ENCODE measurements at regions not wholly inside any gene's neighbourhood (a gene's known extent, or its start where the extent isn't known, plus 50 kb on each side); places are given as distances from the start of the nearest gene placed in this dataset.

DNA sequence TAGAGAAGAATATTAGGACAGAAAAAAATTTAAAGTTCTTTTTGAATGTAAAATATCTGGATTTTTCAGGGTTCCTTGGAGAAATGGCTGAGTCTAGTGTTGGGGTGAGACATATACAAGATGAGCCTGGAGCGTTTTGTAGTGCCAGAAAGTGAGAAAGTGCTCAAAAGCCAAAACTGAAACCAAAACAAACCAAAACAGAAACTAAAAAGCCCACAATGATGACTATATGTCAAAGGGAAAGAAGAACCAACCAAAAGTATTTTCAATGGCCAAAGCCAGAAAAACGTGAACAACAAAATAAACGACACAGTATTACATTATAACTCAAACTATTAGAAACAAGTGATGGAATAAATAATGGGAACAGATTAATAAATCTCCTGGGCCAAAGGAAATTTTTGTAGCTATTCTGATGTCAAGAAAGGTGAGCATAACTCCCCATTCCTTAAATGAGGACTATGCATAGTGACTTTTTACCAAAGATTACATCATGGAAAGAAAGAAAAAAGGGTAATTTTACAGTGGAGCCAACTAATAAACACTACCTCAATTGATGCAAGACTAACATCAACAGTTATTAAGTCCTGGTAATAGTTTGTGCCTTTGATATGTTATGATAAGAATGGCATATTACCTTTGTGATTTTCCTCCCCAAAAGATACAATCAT is 1137.6 kb downstream of the C4orf33 start:
- TF ChIP-seq FOXA1 (IDR thresholded peaks at IDR 0.05) (no peak), TAF1 (conservative IDR thresholded peaks at IDR 0.05) (no peak), YY1 (IDR thresholded peaks at IDR 0.05) (no peak), RAD21 (IDR thresholded peaks at IDR 0.05) (no peak), EGR1 (IDR thresholded peaks at IDR 0.05; ENCODE audit: low read depth in 2 of 2) (no peak), GABPA (IDR thresholded peaks at IDR 0.05 in 1 of 2, conservative IDR thresholded peaks at IDR 0.05 in 1 of 2) (no peak), HNF4A (conservative IDR thresholded peaks at IDR 0.05) (no peak), HNF4G (IDR thresholded peaks at IDR 0.05) (no peak), SP1 (IDR thresholded peaks at IDR 0.05) (no peak)
- TF ChIP-seq, protein P1, sequence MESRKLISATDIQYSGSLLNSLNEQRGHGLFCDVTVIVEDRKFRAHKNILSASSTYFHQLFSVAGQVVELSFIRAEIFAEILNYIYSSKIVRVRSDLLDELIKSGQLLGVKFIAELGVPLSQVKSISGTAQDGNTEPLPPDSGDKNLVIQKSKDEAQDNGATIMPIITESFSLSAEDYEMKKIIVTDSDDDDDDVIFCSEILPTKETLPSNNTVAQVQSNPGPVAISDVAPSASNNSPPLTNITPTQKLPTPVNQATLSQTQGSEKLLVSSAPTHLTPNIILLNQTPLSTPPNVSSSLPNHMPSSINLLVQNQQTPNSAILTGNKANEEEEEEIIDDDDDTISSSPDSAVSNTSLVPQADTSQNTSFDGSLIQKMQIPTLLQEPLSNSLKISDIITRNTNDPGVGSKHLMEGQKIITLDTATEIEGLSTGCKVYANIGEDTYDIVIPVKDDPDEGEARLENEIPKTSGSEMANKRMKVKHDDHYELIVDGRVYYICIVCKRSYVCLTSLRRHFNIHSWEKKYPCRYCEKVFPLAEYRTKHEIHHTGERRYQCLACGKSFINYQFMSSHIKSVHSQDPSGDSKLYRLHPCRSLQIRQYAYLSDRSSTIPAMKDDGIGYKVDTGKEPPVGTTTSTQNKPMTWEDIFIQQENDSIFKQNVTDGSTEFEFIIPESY (IDR thresholded peaks at IDR 0.05): no peak
- TF ChIP-seq, protein P2, sequence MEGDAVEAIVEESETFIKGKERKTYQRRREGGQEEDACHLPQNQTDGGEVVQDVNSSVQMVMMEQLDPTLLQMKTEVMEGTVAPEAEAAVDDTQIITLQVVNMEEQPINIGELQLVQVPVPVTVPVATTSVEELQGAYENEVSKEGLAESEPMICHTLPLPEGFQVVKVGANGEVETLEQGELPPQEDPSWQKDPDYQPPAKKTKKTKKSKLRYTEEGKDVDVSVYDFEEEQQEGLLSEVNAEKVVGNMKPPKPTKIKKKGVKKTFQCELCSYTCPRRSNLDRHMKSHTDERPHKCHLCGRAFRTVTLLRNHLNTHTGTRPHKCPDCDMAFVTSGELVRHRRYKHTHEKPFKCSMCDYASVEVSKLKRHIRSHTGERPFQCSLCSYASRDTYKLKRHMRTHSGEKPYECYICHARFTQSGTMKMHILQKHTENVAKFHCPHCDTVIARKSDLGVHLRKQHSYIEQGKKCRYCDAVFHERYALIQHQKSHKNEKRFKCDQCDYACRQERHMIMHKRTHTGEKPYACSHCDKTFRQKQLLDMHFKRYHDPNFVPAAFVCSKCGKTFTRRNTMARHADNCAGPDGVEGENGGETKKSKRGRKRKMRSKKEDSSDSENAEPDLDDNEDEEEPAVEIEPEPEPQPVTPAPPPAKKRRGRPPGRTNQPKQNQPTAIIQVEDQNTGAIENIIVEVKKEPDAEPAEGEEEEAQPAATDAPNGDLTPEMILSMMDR (IDR thresholded peaks at IDR 0.05; ENCODE audit: low read depth, low read length, missing input control): no peak
- TF ChIP-seq, protein P3, sequence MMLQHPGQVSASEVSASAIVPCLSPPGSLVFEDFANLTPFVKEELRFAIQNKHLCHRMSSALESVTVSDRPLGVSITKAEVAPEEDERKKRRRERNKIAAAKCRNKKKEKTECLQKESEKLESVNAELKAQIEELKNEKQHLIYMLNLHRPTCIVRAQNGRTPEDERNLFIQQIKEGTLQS (IDR thresholded peaks at IDR 0.05): no peak
- TF ChIP-seq, protein P4, sequence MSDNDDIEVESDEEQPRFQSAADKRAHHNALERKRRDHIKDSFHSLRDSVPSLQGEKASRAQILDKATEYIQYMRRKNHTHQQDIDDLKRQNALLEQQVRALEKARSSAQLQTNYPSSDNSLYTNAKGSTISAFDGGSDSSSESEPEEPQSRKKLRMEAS (IDR thresholded peaks at IDR 0.05): no peak
- TF ChIP-seq, protein P5, sequence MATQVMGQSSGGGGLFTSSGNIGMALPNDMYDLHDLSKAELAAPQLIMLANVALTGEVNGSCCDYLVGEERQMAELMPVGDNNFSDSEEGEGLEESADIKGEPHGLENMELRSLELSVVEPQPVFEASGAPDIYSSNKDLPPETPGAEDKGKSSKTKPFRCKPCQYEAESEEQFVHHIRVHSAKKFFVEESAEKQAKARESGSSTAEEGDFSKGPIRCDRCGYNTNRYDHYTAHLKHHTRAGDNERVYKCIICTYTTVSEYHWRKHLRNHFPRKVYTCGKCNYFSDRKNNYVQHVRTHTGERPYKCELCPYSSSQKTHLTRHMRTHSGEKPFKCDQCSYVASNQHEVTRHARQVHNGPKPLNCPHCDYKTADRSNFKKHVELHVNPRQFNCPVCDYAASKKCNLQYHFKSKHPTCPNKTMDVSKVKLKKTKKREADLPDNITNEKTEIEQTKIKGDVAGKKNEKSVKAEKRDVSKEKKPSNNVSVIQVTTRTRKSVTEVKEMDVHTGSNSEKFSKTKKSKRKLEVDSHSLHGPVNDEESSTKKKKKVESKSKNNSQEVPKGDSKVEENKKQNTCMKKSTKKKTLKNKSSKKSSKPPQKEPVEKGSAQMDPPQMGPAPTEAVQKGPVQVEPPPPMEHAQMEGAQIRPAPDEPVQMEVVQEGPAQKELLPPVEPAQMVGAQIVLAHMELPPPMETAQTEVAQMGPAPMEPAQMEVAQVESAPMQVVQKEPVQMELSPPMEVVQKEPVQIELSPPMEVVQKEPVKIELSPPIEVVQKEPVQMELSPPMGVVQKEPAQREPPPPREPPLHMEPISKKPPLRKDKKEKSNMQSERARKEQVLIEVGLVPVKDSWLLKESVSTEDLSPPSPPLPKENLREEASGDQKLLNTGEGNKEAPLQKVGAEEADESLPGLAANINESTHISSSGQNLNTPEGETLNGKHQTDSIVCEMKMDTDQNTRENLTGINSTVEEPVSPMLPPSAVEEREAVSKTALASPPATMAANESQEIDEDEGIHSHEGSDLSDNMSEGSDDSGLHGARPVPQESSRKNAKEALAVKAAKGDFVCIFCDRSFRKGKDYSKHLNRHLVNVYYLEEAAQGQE (IDR thresholded peaks at IDR 0.05): no peak
